ENCODE measurements at regions not wholly inside any gene's neighbourhood (a gene's known extent, or its start where the extent isn't known, plus 50 kb on each side); places are given as distances from the start of the nearest gene placed in this dataset.

DNA sequence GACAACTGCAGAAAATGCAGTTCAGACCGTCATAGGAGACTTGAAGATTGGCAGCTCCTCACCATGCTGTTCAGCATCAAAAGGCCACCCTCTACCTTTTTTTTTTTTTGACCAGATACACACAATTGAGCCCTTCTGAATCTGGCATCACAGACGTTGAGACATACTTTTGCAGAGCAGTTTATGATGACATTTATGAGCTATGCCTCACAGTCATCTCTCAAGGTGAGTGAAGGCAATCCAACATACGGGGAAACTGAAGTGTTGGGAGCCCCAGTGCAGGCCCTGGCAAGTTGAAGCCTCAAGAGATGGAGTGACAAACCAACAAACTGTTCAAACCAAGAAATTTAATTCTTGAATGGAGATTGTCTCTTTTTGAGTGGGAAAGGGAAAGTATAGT, 83.6 kb upstream of the DLX6 start:
- TF ChIP-seq, protein P1, sequence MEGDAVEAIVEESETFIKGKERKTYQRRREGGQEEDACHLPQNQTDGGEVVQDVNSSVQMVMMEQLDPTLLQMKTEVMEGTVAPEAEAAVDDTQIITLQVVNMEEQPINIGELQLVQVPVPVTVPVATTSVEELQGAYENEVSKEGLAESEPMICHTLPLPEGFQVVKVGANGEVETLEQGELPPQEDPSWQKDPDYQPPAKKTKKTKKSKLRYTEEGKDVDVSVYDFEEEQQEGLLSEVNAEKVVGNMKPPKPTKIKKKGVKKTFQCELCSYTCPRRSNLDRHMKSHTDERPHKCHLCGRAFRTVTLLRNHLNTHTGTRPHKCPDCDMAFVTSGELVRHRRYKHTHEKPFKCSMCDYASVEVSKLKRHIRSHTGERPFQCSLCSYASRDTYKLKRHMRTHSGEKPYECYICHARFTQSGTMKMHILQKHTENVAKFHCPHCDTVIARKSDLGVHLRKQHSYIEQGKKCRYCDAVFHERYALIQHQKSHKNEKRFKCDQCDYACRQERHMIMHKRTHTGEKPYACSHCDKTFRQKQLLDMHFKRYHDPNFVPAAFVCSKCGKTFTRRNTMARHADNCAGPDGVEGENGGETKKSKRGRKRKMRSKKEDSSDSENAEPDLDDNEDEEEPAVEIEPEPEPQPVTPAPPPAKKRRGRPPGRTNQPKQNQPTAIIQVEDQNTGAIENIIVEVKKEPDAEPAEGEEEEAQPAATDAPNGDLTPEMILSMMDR (IDR thresholded peaks at IDR 0.05), result no peak
- no peak for TF ChIP-seq POLR2A (IDR thresholded peaks at IDR 0.05)
